ENCODE measurements at regions not wholly inside any gene's neighbourhood (a gene's known extent, or its start where the extent isn't known, plus 50 kb on each side); places are given as distances from the start of the nearest gene placed in this dataset.

- no peak overlapping the region for H3K27ac Mint-ChIP-seq
- H3K4me1 Mint-ChIP-seq (ENCODE audit: unreplicated experiment) = peaks cover 24% of the 10 kb centered on the region
- TF ChIP-seq CTCF (conservative IDR thresholded peaks at IDR 0.05) = no peak
- H3K36me3 Mint-ChIP-seq = peaks cover 7% of the 10 kb centered on the region
- no peak overlapping the region for H3K4me3 Mint-ChIP-seq
- DNase-seq (ENCODE audit: extremely low spot score, unreplicated experiment) = no peak
- H3K27me3 Mint-ChIP-seq = peaks cover 5% of the 10 kb centered on the region
- no peaks in the 10 kb centered on the region for H3K9me3 Mint-ChIP-seq
These were observed 132.9 kb upstream of the APCDD1 start for GRCh38 chr18:10321576-10321975.

GRCh38 chr18:10322004-10322403 is 132.4 kb upstream of the APCDD1 start:
- H3K9me3 Mint-ChIP-seq = no peaks in the 10 kb centered on the region
- peak overlapping the region; percentile 27 for H3K4me3 Mint-ChIP-seq
- DNase-seq (ENCODE audit: extremely low spot score, unreplicated experiment) = no peak
- H3K4me1 Mint-ChIP-seq (ENCODE audit: unreplicated experiment) = peaks cover 24% of the 10 kb centered on the region
- no peak overlapping the region for H3K27ac Mint-ChIP-seq
- peaks cover 5% of the 10 kb centered on the region for H3K27me3 Mint-ChIP-seq
- TF ChIP-seq CTCF (conservative IDR thresholded peaks at IDR 0.05) = no peak
- peaks cover 7% of the 10 kb centered on the region for H3K36me3 Mint-ChIP-seq

- Mint-ChIP-seq H3K9me3 (no peaks in the 10 kb centered on the region), H3K27ac (no peak overlapping the region), H3K4me3 (no peak overlapping the region), H3K4me1 (ENCODE audit: unreplicated experiment) (peaks cover 24% of the 10 kb centered on the region), H3K27me3 (peaks cover 5% of the 10 kb centered on the region), H3K36me3 (peaks cover 7% of the 10 kb centered on the region)
- no peak for TF ChIP-seq CTCF (conservative IDR thresholded peaks at IDR 0.05)
- DNase-seq (ENCODE audit: extremely low spot score, unreplicated experiment) = no peak
These were observed 132.0 kb upstream of the APCDD1 start for GRCh38 chr18:10322435-10322834.

GRCh38 chr18:10329101-10329500 is 125.3 kb upstream of the APCDD1 start:
- Mint-ChIP-seq H3K36me3 (no peaks in the 10 kb centered on the region), H3K4me1 (ENCODE audit: unreplicated experiment) (peaks cover 30% of the 10 kb centered on the region), H3K27me3 (no peaks in the 10 kb centered on the region), H3K9me3 (peaks cover 3% of the 10 kb centered on the region), H3K27ac (no peak overlapping the region), H3K4me3 (no peak overlapping the region)
- DNase-seq (ENCODE audit: extremely low spot score, unreplicated experiment) = no peak
- no peak for TF ChIP-seq CTCF (conservative IDR thresholded peaks at IDR 0.05)

GRCh38 chr18:10330428-10330827 is 124.0 kb upstream of the APCDD1 start:
- H3K4me1 Mint-ChIP-seq (ENCODE audit: unreplicated experiment) = peaks cover 35% of the 10 kb centered on the region
- TF ChIP-seq CTCF (conservative IDR thresholded peaks at IDR 0.05) = no peak
- no peak for DNase-seq (ENCODE audit: extremely low spot score, unreplicated experiment)
- no peak overlapping the region for H3K4me3 Mint-ChIP-seq
- peaks cover 3% of the 10 kb centered on the region for H3K9me3 Mint-ChIP-seq
- H3K27me3 Mint-ChIP-seq = no peaks in the 10 kb centered on the region
- H3K27ac Mint-ChIP-seq = peak overlapping the region; percentile 60
- H3K36me3 Mint-ChIP-seq = no peaks in the 10 kb centered on the region

- no peak overlapping the region for H3K4me3 Mint-ChIP-seq
- no peak for TF ChIP-seq CTCF (conservative IDR thresholded peaks at IDR 0.05)
- peaks cover 3% of the 10 kb centered on the region for H3K9me3 Mint-ChIP-seq
These were observed 122.0 kb upstream of the APCDD1 start for GRCh38 chr18:10332452-10332851.

More at GRCh38 chr18:10332452-10332851, 122.0 kb upstream of the APCDD1 start:
- Mint-ChIP-seq H3K27ac (no peak overlapping the region), H3K36me3 (no peaks in the 10 kb centered on the region), H3K27me3 (no peaks in the 10 kb centered on the region), H3K4me1 (ENCODE audit: unreplicated experiment) (peaks cover 35% of the 10 kb centered on the region)
- no peak for DNase-seq (ENCODE audit: extremely low spot score, unreplicated experiment)

All from type B pancreatic cell (in vitro differentiated cells).